ENCODE measurements at regions not wholly inside any gene's neighbourhood (a gene's known extent, or its start where the extent isn't known, plus 50 kb on each side); places are given as distances from the start of the nearest gene placed in this dataset.

DNA sequence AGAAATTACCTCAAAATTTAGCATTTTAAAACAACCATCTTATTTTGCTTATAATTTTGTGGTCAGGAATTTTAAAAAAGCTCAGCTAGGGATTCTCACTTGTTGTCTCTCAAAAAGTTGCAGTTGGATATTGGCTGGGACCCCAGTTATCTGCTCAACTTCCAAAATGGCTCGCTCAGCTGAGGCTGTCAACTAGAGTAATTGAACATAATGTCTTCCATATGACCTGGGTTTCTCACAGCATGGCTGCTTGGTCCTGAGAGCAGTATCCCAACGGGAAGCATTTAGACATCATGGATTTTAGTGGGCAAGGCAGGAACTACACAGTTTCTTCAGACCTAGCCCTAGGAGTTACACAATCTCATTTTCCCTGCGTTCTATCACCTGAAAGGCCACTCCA, 63.6 kb upstream of the SPEF2 start:
- no peak for TF ChIP-seq POLR2AphosphoS5 (IDR thresholded peaks at IDR 0.05)
- TF ChIP-seq, protein P1, sequence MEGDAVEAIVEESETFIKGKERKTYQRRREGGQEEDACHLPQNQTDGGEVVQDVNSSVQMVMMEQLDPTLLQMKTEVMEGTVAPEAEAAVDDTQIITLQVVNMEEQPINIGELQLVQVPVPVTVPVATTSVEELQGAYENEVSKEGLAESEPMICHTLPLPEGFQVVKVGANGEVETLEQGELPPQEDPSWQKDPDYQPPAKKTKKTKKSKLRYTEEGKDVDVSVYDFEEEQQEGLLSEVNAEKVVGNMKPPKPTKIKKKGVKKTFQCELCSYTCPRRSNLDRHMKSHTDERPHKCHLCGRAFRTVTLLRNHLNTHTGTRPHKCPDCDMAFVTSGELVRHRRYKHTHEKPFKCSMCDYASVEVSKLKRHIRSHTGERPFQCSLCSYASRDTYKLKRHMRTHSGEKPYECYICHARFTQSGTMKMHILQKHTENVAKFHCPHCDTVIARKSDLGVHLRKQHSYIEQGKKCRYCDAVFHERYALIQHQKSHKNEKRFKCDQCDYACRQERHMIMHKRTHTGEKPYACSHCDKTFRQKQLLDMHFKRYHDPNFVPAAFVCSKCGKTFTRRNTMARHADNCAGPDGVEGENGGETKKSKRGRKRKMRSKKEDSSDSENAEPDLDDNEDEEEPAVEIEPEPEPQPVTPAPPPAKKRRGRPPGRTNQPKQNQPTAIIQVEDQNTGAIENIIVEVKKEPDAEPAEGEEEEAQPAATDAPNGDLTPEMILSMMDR (IDR thresholded peaks at IDR 0.05), result no peak
- no peak for TF ChIP-seq POLR2A (IDR thresholded peaks at IDR 0.05)

Measured in suprapubic skin (tissue), 4 donors.